ENCODE measurements at regions not wholly inside any gene's neighbourhood (a gene's known extent, or its start where the extent isn't known, plus 50 kb on each side); places are given as distances from the start of the nearest gene placed in this dataset.

DNA sequence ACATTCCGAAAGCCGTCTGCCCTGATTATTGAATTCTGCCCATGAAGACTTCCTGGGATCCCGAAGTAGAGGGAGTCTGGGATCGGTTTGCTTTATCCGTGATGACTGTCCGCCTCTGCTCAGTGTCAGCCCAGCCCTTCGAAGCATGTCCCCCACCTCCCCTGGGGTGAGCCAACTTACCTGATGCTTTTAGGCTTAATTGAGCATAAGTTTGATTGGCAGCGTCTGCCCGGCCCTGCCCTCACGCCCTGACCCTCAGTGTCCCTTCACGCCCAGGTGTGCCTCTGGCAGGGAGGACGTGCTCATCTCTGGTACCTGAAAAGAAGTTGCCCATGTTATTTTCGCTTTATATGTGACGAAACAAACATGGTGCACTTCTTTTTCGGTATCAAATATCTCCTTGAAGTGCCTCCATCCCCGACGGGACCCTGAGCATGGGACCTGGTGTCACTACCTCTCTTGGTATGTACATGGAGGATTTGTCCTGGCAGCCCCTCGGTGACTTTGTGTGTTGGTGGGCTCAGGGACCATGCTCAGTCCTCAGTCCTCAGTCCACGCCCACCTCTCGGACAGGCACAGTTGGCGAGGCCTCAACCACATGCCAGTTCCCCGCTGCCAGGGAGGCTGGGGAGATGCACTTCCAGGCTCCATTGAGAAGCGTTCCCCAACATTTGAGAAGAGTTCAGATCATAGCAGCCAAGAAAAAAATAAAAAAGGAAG is 130.1 kb upstream of the RTL1 start:
- TF ChIP-seq, protein P1, sequence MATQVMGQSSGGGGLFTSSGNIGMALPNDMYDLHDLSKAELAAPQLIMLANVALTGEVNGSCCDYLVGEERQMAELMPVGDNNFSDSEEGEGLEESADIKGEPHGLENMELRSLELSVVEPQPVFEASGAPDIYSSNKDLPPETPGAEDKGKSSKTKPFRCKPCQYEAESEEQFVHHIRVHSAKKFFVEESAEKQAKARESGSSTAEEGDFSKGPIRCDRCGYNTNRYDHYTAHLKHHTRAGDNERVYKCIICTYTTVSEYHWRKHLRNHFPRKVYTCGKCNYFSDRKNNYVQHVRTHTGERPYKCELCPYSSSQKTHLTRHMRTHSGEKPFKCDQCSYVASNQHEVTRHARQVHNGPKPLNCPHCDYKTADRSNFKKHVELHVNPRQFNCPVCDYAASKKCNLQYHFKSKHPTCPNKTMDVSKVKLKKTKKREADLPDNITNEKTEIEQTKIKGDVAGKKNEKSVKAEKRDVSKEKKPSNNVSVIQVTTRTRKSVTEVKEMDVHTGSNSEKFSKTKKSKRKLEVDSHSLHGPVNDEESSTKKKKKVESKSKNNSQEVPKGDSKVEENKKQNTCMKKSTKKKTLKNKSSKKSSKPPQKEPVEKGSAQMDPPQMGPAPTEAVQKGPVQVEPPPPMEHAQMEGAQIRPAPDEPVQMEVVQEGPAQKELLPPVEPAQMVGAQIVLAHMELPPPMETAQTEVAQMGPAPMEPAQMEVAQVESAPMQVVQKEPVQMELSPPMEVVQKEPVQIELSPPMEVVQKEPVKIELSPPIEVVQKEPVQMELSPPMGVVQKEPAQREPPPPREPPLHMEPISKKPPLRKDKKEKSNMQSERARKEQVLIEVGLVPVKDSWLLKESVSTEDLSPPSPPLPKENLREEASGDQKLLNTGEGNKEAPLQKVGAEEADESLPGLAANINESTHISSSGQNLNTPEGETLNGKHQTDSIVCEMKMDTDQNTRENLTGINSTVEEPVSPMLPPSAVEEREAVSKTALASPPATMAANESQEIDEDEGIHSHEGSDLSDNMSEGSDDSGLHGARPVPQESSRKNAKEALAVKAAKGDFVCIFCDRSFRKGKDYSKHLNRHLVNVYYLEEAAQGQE (IDR thresholded peaks at IDR 0.05; ENCODE audit: insufficient read depth in 1 of 2, low read depth in 2 of 2, low read length in 1 of 2) = no peak
- TF ChIP-seq, protein P2, sequence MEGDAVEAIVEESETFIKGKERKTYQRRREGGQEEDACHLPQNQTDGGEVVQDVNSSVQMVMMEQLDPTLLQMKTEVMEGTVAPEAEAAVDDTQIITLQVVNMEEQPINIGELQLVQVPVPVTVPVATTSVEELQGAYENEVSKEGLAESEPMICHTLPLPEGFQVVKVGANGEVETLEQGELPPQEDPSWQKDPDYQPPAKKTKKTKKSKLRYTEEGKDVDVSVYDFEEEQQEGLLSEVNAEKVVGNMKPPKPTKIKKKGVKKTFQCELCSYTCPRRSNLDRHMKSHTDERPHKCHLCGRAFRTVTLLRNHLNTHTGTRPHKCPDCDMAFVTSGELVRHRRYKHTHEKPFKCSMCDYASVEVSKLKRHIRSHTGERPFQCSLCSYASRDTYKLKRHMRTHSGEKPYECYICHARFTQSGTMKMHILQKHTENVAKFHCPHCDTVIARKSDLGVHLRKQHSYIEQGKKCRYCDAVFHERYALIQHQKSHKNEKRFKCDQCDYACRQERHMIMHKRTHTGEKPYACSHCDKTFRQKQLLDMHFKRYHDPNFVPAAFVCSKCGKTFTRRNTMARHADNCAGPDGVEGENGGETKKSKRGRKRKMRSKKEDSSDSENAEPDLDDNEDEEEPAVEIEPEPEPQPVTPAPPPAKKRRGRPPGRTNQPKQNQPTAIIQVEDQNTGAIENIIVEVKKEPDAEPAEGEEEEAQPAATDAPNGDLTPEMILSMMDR (IDR thresholded peaks at IDR 0.05) = no peak
- TF ChIP-seq POLR2AphosphoS5 (IDR thresholded peaks at IDR 0.05; ENCODE audit: low read depth, low read length) (no peak), SIN3A (IDR thresholded peaks at IDR 0.05; ENCODE audit: borderline replicate concordance, insufficient read depth, low read depth, low read length) (no peak), TCF7L2 (IDR thresholded peaks at IDR 0.05; ENCODE audit: low read depth, low read length) (no peak)

Data from Panc1 (cell line).